Adipocyte (in vitro differentiated cells): ENCODE measurements at regions not wholly inside any gene's neighbourhood (a gene's known extent, or its start where the extent isn't known, plus 50 kb on each side); places are given as distances from the start of the nearest gene placed in this dataset.

Experiments
- DNase-seq: peaks from one replicate; pipeline ENCODE4 v3.0.0-alpha.2; 2015; ENCODE audit warnings: low read depth
- H3K27me3 ChIP-seq: replicated peaks from 2 replicates; pipeline ENCODE4 v1.7.0; 2013; ENCODE audit warnings: mild to moderate bottlenecking, low read length, moderate library complexity; ENCODE audit not compliant: control insufficient read depth, insufficient read depth
- H3K36me3 ChIP-seq: 2 replicates; pipeline ENCODE4 v1.7.0; 2013; ENCODE audit warnings: low read length, mild to moderate bottlenecking, moderate library complexity; ENCODE audit not compliant: control insufficient read depth, insufficient read depth, severe bottlenecking
- H3K4me1 ChIP-seq: 2 replicates; pipeline ENCODE4 v1.7.0; 2013; ENCODE audit warnings: mild to moderate bottlenecking, low read length, moderate library complexity; ENCODE audit not compliant: control insufficient read depth, insufficient read depth
- H3K4me3 ChIP-seq: 2 replicates; pipeline ENCODE4 v1.7.0; 2013; ENCODE audit warnings: mild to moderate bottlenecking, low read length, moderate library complexity
- H3K9ac ChIP-seq: 2 replicates; pipeline ENCODE4 v1.7.0; 2013; ENCODE audit warnings: mild to moderate bottlenecking, low read length, moderate library complexity
- H3K9me3 ChIP-seq: 2 replicates; pipeline ENCODE4 v1.7.0; 2013; ENCODE audit warnings: mild to moderate bottlenecking, low read length, moderate library complexity; ENCODE audit not compliant: control insufficient read depth

DNA sequence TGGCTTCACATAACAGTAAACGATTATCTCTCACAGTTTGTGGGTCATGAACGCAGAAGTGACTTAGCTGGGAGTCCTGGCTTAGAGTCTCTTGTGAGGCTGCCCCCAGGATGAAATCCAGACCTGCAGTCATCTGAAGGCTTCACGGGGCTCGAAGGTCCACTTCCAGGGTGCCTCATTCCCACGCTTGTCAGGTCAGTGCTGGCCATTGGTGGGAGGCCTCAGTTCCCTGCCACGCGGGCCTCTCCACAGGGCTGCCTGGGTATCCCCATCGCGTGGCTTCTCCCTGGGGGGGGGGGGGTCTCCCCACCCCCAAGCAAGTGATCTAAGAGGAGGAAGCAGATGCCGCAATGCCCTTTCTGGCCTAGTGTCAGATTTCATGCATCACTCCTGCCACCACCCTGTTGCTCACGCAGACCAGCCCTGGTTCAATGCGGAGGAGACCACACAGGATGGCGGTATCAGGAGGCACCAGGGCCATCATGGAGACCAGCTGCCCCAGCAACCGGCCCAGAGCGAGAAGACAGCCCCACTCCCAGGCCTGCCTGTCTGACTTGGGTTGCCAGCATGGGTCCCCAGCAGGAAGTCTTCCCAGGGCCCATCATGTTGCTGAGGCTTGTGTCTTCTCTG is 77.3 kb upstream of the CDH5 start:
- Histone ChIP-seq H3K9ac (no peak overlapping the region), H3K4me1 (peaks cover 3% of the 10 kb centered on the region), H3K36me3 (no peaks in the 10 kb centered on the region), H3K9me3 (no peaks in the 10 kb centered on the region), H3K4me3 (no peak overlapping the region), H3K27me3 (peaks cover 18% of the 10 kb centered on the region)
- no peak for DNase-seq

DNA sequence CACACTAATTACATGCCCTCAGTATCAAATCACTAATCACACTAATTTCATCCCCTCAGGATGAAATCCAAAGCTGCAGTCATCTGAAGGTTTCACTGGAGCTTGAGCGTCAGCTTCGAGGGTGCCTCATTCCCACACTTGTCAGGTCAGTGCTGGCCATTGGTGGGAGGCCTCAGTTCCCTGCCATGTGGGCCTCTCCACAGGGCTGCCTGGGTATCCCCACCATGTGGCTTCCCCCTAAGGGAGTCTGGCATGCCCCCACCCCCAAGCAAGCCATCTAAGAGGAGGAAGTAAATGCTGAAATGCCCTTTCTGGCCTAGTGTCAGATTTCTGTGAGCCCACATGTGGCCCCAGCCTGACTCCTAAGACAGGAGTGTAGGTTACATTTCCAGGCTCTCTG is 78.6 kb upstream of the CDH5 start:
- Histone ChIP-seq H3K4me3 (no peak overlapping the region), H3K4me1 (peaks cover 3% of the 10 kb centered on the region), H3K27me3 (peaks cover 6% of the 10 kb centered on the region), H3K9me3 (no peaks in the 10 kb centered on the region), H3K36me3 (no peaks in the 10 kb centered on the region), H3K9ac (no peak overlapping the region)
- DNase-seq = no peak

DNA sequence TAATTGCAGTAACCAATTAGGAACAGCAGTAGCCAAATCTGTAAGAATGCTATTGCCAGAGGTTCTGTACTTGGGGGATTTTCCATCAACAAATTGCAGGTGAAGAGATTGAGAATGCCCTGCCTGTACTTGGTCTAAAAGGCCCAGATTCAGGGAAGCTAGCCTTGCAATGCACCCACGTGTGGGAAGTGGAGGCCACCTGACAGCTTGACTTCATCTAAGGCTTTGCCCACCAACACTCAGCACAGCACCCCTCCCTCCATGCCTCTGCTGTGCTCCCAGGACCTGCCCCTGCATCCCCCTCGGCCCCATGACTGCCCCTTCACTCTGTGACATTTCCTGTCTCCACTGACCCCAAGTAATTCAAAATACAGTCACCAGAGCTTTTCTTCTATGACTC is 79.1 kb upstream of the CDH5 start:
- H3K4me1 ChIP-seq = peaks cover 3% of the 10 kb centered on the region
- DNase-seq = no peak
- H3K9me3 ChIP-seq = no peaks in the 10 kb centered on the region

DNA sequence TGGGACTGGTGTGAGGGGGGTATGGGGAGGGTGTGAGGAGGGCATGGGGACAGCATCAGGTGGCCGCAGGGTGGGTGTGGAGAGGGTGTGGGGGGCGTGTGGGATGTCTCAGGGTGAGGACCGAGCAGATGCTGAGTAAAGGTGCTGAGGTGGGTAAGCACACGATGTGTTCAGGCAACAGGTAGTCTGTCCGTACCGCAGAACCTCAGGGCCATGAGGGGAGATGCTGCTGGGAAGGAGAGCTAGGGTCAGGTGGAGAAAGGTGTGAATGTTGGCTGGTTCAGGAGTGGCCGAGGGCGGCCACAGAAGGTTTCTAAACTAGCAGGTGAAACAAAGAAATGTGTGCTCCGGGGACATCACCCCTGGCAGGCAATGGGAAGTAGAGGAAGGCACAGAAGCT is 80.0 kb upstream of the CDH5 start:
- H3K9me3 ChIP-seq = no peaks in the 10 kb centered on the region
- H3K4me1 ChIP-seq = peaks cover 3% of the 10 kb centered on the region
- no peaks in the 10 kb centered on the region for H3K27me3 ChIP-seq
- H3K36me3 ChIP-seq = no peaks in the 10 kb centered on the region
- no peak for DNase-seq
- no peak overlapping the region for H3K4me3 ChIP-seq
- no peak overlapping the region for H3K9ac ChIP-seq

More for the DNA sequence above, 79.1 kb upstream of the CDH5 start:
- Histone ChIP-seq H3K9ac (no peak overlapping the region), H3K4me3 (no peak overlapping the region), H3K27me3 (peaks cover under 1% of the 10 kb centered on the region), H3K36me3 (no peaks in the 10 kb centered on the region)

DNA sequence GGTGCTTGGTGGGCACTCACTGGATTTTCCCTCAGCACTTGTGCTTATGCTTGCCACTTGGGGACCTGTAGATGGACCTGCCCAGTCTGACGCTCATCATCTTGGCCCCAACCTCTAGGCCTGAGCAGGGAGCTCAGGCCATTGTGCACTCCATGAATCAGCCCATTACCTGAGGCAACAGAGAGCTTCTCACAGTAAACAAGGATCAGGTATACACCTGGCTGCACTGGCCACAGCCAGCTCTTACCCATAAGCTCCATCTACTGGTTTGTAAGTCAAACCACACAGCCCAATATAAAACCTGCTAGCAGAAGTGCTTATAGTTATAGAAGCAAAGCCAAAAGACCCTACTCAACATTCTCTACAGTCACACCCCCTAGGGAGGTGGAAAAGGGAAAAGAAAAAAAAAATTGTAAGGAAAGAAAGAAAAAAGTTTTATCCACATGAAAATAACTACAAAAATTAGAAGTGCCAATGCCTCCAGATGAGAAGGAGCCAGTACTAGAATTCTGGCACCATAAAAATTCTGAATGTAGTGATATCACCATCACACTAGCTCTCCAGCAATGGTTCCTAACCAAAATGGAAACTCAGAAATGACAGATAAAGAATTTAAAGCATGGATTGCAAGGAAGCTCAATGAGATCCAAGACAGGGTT is 87.8 kb upstream of the CDH5 start:
- Histone ChIP-seq H3K4me1 (peaks cover 15% of the 10 kb centered on the region), H3K9ac (no peak overlapping the region), H3K36me3 (no peaks in the 10 kb centered on the region), H3K4me3 (no peak overlapping the region), H3K27me3 (peaks cover 4% of the 10 kb centered on the region), H3K9me3 (peaks cover 5% of the 10 kb centered on the region)
- DNase-seq = no peak

DNA sequence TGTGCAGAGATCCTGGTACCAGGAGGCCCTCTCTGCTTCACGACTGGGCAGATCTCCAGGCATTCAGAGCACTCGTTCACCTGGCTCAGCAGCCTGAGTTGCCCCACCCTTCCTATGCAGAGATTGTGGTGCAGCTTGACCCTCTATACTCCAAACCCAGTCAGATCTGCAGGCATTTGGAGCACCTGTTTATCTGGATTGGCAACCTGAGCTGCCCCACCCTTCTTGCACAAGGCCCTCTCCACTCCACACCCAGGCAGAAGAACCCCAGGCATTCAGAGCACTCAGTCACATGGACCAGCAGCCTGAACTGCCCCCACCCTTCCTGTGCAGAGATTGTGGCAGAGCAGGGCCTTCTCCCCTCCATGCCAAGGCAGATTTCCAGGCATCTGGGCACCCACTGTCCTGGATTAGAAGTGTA is 88.4 kb upstream of the CDH5 start:
- DNase-seq = no peak
- no peak overlapping the region for H3K9ac ChIP-seq
- H3K9me3 ChIP-seq = peaks cover 5% of the 10 kb centered on the region
- H3K27me3 ChIP-seq = peaks cover 4% of the 10 kb centered on the region
- no peaks in the 10 kb centered on the region for H3K36me3 ChIP-seq
- H3K4me1 ChIP-seq = peaks cover 15% of the 10 kb centered on the region
- no peak overlapping the region for H3K4me3 ChIP-seq

DNA sequence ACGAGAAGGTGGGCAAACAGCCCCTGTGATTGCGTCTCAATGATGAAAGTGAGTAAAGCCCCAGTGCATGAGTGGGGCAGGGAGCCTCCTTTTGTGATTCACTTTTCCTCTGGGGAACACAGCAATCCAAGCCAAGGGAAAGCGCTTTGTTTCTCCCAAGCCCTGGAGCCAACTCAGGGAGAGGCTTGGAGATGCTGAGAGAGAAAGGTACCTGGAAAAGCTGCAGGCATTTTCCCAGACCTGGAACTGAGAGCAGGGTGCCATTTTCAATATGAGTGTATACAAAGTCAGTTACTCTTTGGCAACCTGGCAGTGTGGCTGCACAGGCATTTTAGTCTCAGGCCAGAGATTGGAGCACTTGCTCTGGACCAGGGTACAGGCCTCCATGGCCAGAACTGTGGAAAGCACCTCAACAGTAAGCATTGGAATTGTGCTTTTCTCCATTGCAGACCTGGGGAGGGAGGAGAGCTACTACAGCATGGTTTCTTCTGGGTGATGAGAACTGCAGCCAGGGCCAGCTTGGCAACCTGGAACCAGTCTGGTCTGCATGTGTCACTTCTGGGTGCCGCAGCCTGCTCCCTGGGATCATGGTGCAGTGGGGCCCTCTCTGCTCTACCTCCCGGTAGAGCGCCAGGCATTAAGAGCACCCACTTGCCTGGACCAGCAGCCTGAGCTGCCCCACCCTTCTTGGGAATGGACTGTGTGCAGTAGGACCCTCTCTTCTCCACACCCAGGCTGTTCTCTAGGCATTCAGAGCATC is 89.0 kb upstream of the CDH5 start:
- H3K4me3 ChIP-seq = no peak overlapping the region
- no peaks in the 10 kb centered on the region for H3K36me3 ChIP-seq
- H3K9ac ChIP-seq = no peak overlapping the region
- H3K27me3 ChIP-seq = peaks cover 4% of the 10 kb centered on the region
- peaks cover 15% of the 10 kb centered on the region for H3K4me1 ChIP-seq
- H3K9me3 ChIP-seq = peaks cover 5% of the 10 kb centered on the region
- no peak for DNase-seq

DNA sequence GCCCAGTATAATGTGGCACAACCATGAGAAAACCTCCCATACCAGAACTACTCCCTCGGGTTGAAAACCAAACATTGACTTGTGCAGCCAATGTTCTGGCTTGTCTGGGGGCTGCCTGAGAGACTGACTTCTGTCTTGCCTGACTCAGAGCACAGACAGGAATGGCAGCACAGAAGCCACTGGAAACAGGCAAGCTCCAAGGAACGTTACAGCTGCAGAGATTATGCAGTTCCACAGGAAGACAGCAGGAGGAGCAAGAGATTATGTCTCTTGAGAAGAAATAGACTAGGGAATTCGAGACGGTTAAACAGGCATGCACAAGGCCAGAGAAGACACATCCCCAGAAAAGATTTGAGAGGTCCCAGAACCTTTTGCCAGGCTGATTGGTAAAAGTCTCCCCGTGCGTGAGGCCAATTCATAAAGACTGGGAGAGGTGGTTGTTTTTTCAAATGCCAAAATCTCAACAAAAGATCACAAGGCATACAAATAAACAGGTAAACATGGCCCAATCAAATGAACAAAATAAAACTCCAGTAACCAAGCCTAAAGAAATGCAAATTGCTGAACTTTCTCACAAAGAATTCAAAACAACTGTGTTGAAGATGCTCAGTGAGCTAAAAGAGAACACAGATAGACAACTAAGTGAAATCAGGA is 90.6 kb upstream of the CDH5 start:
- no peaks in the 10 kb centered on the region for H3K36me3 ChIP-seq
- DNase-seq = peak; percentile 56
- H3K9me3 ChIP-seq = peaks cover 5% of the 10 kb centered on the region
- peaks cover 15% of the 10 kb centered on the region for H3K4me1 ChIP-seq
- H3K4me3 ChIP-seq = no peak overlapping the region
- H3K27me3 ChIP-seq = peaks cover 4% of the 10 kb centered on the region
- H3K9ac ChIP-seq = peak overlapping the region; percentile 12

DNA sequence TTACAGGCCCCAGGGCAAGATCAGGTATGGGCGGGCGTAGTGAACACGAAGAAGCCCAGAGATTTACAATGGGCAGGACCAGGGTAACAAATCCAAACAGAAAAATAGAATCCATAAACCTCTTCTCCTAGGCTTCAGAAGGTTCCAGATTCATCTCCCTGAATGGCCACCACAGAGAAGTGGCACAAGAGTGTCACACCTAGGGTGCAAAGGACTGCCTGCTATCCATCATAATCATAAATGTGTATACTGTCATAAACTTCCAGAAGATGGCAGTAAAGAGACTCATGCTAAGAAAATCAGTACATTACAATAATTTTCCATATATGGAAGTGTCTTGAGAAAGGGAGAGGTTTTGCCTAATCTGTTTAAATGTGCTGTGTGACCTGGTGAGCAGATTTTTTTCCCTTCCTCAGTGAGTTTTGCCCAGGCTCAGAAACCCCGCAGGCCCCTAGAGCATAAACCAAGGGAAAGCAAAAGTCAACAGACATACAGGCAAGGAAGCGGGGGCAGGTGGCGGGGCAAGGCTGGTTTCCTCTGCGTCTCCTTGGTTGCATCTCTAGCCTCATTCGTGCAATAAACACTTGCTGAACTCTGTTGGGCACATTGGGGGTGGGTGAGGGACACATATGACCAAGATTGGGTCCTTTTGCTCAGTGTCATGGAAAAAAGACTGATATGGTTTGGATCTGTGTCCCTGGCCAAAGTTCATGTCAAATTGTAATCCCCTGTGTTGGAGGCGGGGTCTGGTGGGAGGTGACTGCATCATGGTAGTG is 92.0 kb upstream of the CDH5 start:
- DNase-seq = peak; percentile 77
- peaks cover 15% of the 10 kb centered on the region for H3K4me1 ChIP-seq
- H3K9ac ChIP-seq = peak overlapping the region; percentile 45
- peaks cover 2% of the 10 kb centered on the region for H3K9me3 ChIP-seq
- no peaks in the 10 kb centered on the region for H3K36me3 ChIP-seq
- peaks cover 4% of the 10 kb centered on the region for H3K27me3 ChIP-seq
- no peak overlapping the region for H3K4me3 ChIP-seq

DNA sequence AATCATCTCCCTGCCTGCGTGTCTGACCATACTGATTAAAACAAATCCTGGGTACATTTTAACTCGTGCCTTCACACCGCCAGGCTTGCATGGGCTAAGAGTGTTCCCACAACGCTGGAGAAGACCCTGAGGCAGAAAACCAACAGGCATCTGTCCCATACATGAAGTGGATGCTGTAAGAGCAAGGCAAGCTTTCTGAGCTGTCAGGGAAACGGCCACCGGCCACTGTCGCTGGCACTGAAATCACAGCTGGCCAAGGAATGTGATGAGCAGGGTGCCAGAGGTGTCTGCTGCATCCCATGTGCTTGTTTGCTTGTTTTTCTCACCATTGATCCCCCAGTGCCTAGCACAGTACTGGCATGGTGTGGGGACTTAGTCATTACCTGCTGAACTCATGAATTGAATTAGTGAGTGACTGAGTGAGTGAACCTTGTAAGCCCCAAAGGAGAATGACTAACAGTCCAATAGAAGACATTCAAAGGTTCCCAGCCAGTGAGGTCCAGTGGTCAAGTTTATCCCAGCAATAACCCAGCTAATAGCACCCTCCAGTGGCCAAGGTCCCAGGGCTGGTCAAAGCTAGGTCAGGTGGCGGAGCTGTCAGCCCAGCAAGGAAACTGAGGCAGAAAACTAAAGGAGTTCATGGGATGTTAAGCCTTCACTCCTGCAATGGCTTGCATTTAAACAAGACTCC is 92.7 kb upstream of the CDH5 start:
- Histone ChIP-seq H3K9me3 (no peaks in the 10 kb centered on the region), H3K27me3 (peaks cover 4% of the 10 kb centered on the region), H3K4me1 (peaks cover 15% of the 10 kb centered on the region), H3K4me3 (no peak overlapping the region), H3K36me3 (no peaks in the 10 kb centered on the region), H3K9ac (no peak overlapping the region)
- DNase-seq = peak; percentile 42
